ENCODE measurements at regions not wholly inside any gene's neighbourhood (a gene's known extent, or its start where the extent isn't known, plus 50 kb on each side); places are given as distances from the start of the nearest gene placed in this dataset.

DNA sequence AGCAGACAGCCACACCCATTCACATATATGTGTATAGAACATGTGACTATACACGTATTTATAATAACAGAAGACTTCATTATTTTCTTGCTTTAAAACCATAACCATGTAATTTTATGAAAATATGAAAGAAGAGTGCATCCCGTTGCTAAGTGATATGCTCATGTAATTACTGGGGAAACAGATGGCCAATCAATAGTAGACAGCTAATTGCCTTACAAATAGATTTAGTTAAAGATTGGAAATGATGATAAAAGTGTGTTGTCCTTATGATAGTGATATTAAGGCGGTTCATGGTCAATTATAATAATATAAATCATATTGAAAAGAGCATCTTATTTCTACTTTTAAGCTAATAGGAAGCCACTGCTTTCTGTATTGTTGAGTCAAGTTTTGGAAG lies 95.9 kb downstream of the RFC3 start:
- TF ChIP-seq, protein P1, sequence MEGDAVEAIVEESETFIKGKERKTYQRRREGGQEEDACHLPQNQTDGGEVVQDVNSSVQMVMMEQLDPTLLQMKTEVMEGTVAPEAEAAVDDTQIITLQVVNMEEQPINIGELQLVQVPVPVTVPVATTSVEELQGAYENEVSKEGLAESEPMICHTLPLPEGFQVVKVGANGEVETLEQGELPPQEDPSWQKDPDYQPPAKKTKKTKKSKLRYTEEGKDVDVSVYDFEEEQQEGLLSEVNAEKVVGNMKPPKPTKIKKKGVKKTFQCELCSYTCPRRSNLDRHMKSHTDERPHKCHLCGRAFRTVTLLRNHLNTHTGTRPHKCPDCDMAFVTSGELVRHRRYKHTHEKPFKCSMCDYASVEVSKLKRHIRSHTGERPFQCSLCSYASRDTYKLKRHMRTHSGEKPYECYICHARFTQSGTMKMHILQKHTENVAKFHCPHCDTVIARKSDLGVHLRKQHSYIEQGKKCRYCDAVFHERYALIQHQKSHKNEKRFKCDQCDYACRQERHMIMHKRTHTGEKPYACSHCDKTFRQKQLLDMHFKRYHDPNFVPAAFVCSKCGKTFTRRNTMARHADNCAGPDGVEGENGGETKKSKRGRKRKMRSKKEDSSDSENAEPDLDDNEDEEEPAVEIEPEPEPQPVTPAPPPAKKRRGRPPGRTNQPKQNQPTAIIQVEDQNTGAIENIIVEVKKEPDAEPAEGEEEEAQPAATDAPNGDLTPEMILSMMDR (IDR thresholded peaks at IDR 0.05; ENCODE audit: insufficient read depth, low read length, poor library complexity, severe bottlenecking) = no peak
- no peaks in the 10 kb centered on the region for H3K27me3 ChIP-seq (ENCODE audit: control insufficient read depth, insufficient read depth, low read length)
- no peaks in the 10 kb centered on the region for H3K36me3 ChIP-seq (ENCODE audit: control insufficient read depth, insufficient read depth, low read length)
- no peak for DNase-seq (ENCODE audit: low read depth)
- no peak overlapping the region for H3K4me3 ChIP-seq (ENCODE audit: low read depth, low read length)

DNA sequence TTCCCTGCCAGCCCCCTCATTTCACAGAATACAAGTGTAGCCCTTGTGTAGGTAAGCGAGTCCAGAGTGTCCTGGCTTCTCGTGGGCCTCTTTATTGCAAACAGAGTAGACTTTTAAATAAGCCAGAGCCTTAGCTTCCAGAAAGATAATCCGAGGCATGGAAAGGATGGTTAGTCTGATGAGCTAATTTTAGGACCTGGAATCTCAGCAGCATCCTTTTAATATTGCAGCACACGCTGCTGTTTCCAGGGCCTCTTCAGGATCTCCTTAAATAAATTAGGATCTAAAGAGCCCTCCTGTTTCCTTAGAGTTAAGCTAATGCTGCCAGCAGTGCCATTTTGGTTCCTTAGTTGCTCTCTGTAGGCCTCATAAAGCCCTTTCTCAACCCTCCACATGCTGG lies 99.2 kb downstream of the RFC3 start:
- Histone ChIP-seq H3K4me3 (ENCODE audit: low read depth, low read length) (no peak overlapping the region), H3K36me3 (ENCODE audit: control insufficient read depth, insufficient read depth, low read length) (no peaks in the 10 kb centered on the region), H3K27me3 (ENCODE audit: control insufficient read depth, insufficient read depth, low read length) (no peaks in the 10 kb centered on the region)
- TF ChIP-seq, protein P1 (IDR thresholded peaks at IDR 0.05; ENCODE audit: insufficient read depth, low read length, poor library complexity, severe bottlenecking) = no peak
- DNase-seq (ENCODE audit: low read depth) = no peak

DNA sequence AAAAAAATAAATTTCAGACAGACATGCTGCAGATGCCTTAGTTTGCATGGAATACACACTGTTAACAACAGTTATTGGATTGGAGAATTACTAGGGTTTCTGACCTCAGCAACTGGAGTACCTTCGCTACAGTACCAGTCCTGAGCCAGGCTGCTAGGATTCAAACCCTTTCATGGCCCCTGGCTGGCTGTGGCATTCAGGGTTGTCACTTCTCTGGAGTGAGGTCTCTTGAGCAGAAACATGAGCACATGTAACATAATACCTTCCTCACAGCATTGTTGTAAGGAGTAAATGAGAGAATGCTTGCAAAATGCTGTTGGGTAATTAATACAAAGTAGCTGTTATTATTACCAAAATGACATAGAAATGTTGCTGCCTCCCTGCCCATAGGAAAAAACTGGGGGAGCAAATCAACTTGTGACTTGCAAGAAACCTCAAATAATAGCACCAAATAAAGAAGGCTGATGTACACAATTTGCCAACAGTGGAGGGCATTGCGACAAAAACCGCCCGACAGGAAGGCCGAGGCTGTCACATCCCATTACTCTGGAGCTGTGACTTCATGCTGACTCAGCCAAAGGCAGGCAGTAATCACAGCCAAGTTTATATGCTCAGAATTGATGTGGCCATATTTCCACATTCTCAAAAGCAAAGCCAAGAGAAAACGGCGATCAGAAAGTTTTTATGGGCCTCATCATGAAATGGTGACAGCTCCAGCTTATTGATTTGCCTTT lies 100.4 kb downstream of the RFC3 start:
- H3K36me3 ChIP-seq (ENCODE audit: control insufficient read depth, insufficient read depth, low read length) = no peaks in the 10 kb centered on the region
- no peak overlapping the region for H3K4me3 ChIP-seq (ENCODE audit: low read depth, low read length)
- H3K27me3 ChIP-seq (ENCODE audit: control insufficient read depth, insufficient read depth, low read length) = no peaks in the 10 kb centered on the region
- peak; percentile 39 for DNase-seq (ENCODE audit: low read depth)
- TF ChIP-seq, protein P1 (IDR thresholded peaks at IDR 0.05; ENCODE audit: insufficient read depth, low read length, poor library complexity, severe bottlenecking) = no peak

GRCh38 chr13:33919120-33919519 lies 101.2 kb downstream of the RFC3 start:
- H3K4me3 ChIP-seq (ENCODE audit: low read depth, low read length) = no peak overlapping the region
- TF ChIP-seq, protein P1 (IDR thresholded peaks at IDR 0.05; ENCODE audit: insufficient read depth, low read length, poor library complexity, severe bottlenecking) = no peak
- DNase-seq (ENCODE audit: low read depth) = no peak

DNA sequence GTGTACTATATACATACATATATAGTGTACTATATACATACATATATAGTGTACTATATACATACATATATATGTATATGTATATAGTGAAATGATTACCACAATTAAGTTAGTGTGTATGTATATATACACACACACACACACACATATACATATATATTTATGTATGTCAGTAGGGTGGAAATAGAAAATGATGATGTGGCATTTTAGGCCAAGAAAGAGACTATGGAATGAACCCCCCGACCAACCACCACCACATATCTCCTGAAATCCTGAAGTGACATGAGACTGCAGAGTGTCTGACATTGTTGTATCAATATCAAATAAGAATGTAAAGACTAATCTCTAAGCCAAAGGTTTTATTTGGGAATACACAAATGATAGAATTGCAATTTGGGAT lies 107.6 kb downstream of the RFC3 start:
- Histone ChIP-seq H3K4me3 (ENCODE audit: low read depth, low read length) (no peak overlapping the region), H3K36me3 (ENCODE audit: control insufficient read depth, insufficient read depth, low read length) (no peaks in the 10 kb centered on the region)
- TF ChIP-seq, protein P1 (IDR thresholded peaks at IDR 0.05; ENCODE audit: insufficient read depth, low read length, poor library complexity, severe bottlenecking) = no peak

More at GRCh38 chr13:33919120-33919519, 101.2 kb downstream of the RFC3 start:
- H3K27me3 ChIP-seq (ENCODE audit: control insufficient read depth, insufficient read depth, low read length) = no peaks in the 10 kb centered on the region
- no peaks in the 10 kb centered on the region for H3K36me3 ChIP-seq (ENCODE audit: control insufficient read depth, insufficient read depth, low read length)

DNA sequence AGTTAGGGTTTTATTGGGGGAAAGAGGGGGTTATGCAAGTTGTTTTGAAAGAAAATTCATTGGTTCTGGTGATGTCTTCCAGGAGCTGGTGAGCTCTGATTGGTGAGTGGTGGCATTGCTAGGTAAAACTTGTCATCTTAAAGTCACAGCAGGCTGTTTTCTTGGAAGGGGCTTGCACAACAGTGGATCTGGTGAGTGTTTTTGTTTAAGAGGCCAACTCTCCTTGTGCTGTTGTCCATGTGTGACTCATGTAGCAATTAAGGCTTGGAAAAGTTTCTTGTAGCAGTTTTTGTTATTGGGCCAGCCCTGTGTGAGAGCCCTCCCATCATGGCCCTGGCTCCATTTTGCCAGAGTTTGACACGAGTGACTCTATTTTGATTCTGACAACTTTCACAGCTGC lies 109.4 kb downstream of the RFC3 start:
- no peaks in the 10 kb centered on the region for H3K36me3 ChIP-seq (ENCODE audit: control insufficient read depth, insufficient read depth, low read length)
- H3K4me3 ChIP-seq (ENCODE audit: low read depth, low read length) = no peak overlapping the region
- DNase-seq (ENCODE audit: low read depth) = peak; percentile 16
- TF ChIP-seq, protein P1 (IDR thresholded peaks at IDR 0.05; ENCODE audit: insufficient read depth, low read length, poor library complexity, severe bottlenecking) = no peak
- H3K27me3 ChIP-seq (ENCODE audit: control insufficient read depth, insufficient read depth, low read length) = no peaks in the 10 kb centered on the region

More for the DNA sequence above, 107.6 kb downstream of the RFC3 start:
- no peak for DNase-seq (ENCODE audit: low read depth)
- H3K27me3 ChIP-seq (ENCODE audit: control insufficient read depth, insufficient read depth, low read length) = no peaks in the 10 kb centered on the region

Measured in kidney epithelial cell (primary cell).